ENCODE measurements at regions not wholly inside any gene's neighbourhood (a gene's known extent, or its start where the extent isn't known, plus 50 kb on each side); places are given as distances from the start of the nearest gene placed in this dataset.

GRCh38 chr6:165819394-165819793 lies 156.4 kb upstream of the PDE10A start:
- no peak for TF ChIP-seq EZH2 (IDR thresholded peaks at IDR 0.05; ENCODE audit: borderline replicate concordance, low read depth, low read length, severe bottlenecking)
- TF ChIP-seq, protein P1, sequence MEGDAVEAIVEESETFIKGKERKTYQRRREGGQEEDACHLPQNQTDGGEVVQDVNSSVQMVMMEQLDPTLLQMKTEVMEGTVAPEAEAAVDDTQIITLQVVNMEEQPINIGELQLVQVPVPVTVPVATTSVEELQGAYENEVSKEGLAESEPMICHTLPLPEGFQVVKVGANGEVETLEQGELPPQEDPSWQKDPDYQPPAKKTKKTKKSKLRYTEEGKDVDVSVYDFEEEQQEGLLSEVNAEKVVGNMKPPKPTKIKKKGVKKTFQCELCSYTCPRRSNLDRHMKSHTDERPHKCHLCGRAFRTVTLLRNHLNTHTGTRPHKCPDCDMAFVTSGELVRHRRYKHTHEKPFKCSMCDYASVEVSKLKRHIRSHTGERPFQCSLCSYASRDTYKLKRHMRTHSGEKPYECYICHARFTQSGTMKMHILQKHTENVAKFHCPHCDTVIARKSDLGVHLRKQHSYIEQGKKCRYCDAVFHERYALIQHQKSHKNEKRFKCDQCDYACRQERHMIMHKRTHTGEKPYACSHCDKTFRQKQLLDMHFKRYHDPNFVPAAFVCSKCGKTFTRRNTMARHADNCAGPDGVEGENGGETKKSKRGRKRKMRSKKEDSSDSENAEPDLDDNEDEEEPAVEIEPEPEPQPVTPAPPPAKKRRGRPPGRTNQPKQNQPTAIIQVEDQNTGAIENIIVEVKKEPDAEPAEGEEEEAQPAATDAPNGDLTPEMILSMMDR (IDR thresholded peaks at IDR 0.05; ENCODE audit: borderline replicate concordance, extremely low read depth, low read length, poor library complexity, severe bottlenecking): no peak

All from DND-41 (cell line).